GM12878 (cell line): ENCODE measurements at regions not wholly inside any gene's neighbourhood (a gene's known extent, or its start where the extent isn't known, plus 50 kb on each side); places are given as distances from the start of the nearest gene placed in this dataset.

Experiments used
- CHD2 ChIP-seq: IDR thresholded peaks from 2 replicates; pipeline ENCODE4 v1.6.1; 2011; ENCODE audit warnings: low read depth, low read length, improper control_type of control experiment, borderline replicate concordance
- CTCF ChIP-seq, 3 experiments: IDR thresholded peaks in 2 of 3; conservative IDR thresholded peaks in 1 of 3; 2 replicates each; pipeline ENCODE4 v1.5.1; 2011; ENCODE audit warnings: low read depth in 3 of 3, low read length in 3 of 3, mild to moderate bottlenecking in 3 of 3, control low read depth in 2 of 3, moderate library complexity in 2 of 3, inconsistent platforms in 1 of 3, mixed read lengths in 1 of 3; ENCODE audit not compliant: control insufficient read depth in 2 of 3, insufficient read depth in 1 of 3; ENCODE audit errors: extremely low read depth in 1 of 3
- MAX ChIP-seq: IDR thresholded peaks from 2 replicates; pipeline ENCODE4 v1.6.1; 2012; ENCODE audit warnings: low read depth, low read length, improper control_type of control experiment
- NR2C2 ChIP-seq: IDR thresholded peaks from 2 replicates; pipeline ENCODE4 v1.6.1; 2011; ENCODE audit warnings: borderline replicate concordance, low read depth; ENCODE audit not compliant: control insufficient read depth, insufficient read length
- POLR2A ChIP-seq: IDR thresholded peaks from 2 replicates; pipeline ENCODE4 v1.6.1; 2011; ENCODE audit warnings: low read depth, mild to moderate bottlenecking, low read length
- RAD21 ChIP-seq: IDR thresholded peaks from 2 replicates; pipeline ENCODE4 v1.6.1; 2011; ENCODE audit warnings: mild to moderate bottlenecking, low read depth, low read length, moderate library complexity; ENCODE audit not compliant: insufficient read depth
- REST ChIP-seq: IDR thresholded peaks from 2 replicates; pipeline ENCODE4 v1.6.1; 2012; ENCODE audit warnings: mild to moderate bottlenecking, low read depth, low read length
- SIN3A ChIP-seq: IDR thresholded peaks from 2 replicates; pipeline ENCODE4 v1.6.1; 2012; ENCODE audit warnings: low read depth, low read length, improper control_type of control experiment
- STAT1 ChIP-seq: fragments of 450-650 bp; conservative IDR thresholded peaks from 2 replicates; pipeline ENCODE4 v1.6.1; 2014; ENCODE audit warnings: antibody characterized with exemption, mild to moderate bottlenecking
- YBX1 ChIP-seq: fragments of 450-650 bp; IDR thresholded peaks from 2 replicates; pipeline ENCODE4 v1.6.1; 2016; ENCODE audit warnings: antibody characterized with exemption

- TF ChIP-seq POLR2A (no peak), CTCF (IDR thresholded peaks at IDR 0.05 in 2 of 3, conservative IDR thresholded peaks at IDR 0.05 in 1 of 3; ENCODE audit: control insufficient read depth in 2 of 3, extremely low read depth in 1 of 3, insufficient read depth in 1 of 3, low read depth in 3 of 3, low read length in 3 of 3) (no peak), REST (no peak), RAD21 (no peak), NR2C2 (no peak), CHD2 (no peak), STAT1 (no peak), SIN3A (no peak), YBX1 (no peak), MAX (no peak)
Observed at GRCh38 chr3:82508-82907, 114.1 kb upstream of the CHL1 start.
